HEK293T (cell line): ENCODE measurements at regions not wholly inside any gene's neighbourhood (a gene's known extent, or its start where the extent isn't known, plus 50 kb on each side); places are given as distances from the start of the nearest gene placed in this dataset.

ENCODE experiments used
- BHLHE40 ChIP-seq: fragments of 450-650 bp; IDR thresholded peaks from 2 replicates; pipeline ENCODE4 v1.6.1; 2016; ENCODE audit warnings: mild to moderate bottlenecking, moderate library complexity, borderline replicate concordance
- ELF4 ChIP-seq: fragments of 450-650 bp; IDR thresholded peaks from 2 replicates; pipeline ENCODE4 v1.6.1; 2017; ENCODE audit warnings: antibody characterized with exemption
- FOXM1 ChIP-seq: fragments of 450-650 bp; IDR thresholded peaks from 2 replicates; pipeline ENCODE4 v1.6.1; 2017; ENCODE audit warnings: mild to moderate bottlenecking, borderline replicate concordance
- HDGF ChIP-seq: fragments of 450-650 bp; IDR thresholded peaks from 2 replicates; pipeline ENCODE4 v1.6.1; 2017; ENCODE audit warnings: antibody characterized with exemption, borderline replicate concordance
- L3MBTL2 ChIP-seq: fragments of 450-650 bp; conservative IDR thresholded peaks from 2 replicates; pipeline ENCODE4 v1.6.1; 2016; ENCODE audit warnings: mild to moderate bottlenecking
- NFRKB ChIP-seq: fragments of 450-650 bp; IDR thresholded peaks from 2 replicates; pipeline ENCODE4 v1.6.1; 2016; ENCODE audit warnings: mild to moderate bottlenecking, moderate library complexity
- PKNOX1 ChIP-seq: fragments of 450-650 bp; IDR thresholded peaks from 2 replicates; pipeline ENCODE4 v1.6.1; 2016
- SP1 ChIP-seq: fragments of 450-650 bp; IDR thresholded peaks from 2 replicates; pipeline ENCODE4 v1.6.1; 2017
- SUZ12 ChIP-seq: fragments of 450-650 bp; IDR thresholded peaks from 2 replicates; pipeline ENCODE4 v1.6.1; 2016; ENCODE audit warnings: mild to moderate bottlenecking
- TARDBP ChIP-seq: fragments of 450-650 bp; IDR thresholded peaks from 2 replicates; pipeline ENCODE4 v1.6.1; 2016

GRCh38 chr1:38336961-38337360, 290.4 kb upstream of the POU3F1 start:
- TF ChIP-seq TARDBP = no peak
- no peak for TF ChIP-seq NFRKB
- TF ChIP-seq BHLHE40 = no peak
- no peak for TF ChIP-seq SP1
- TF ChIP-seq PKNOX1 = no peak
- no peak for TF ChIP-seq ELF4
- no peak for TF ChIP-seq FOXM1
- no peak for TF ChIP-seq SUZ12
- TF ChIP-seq L3MBTL2 = no peak
- TF ChIP-seq HDGF = no peak
